CD4-positive, alpha-beta T cell treated with Interleukin-4 for 1 hour (primary cell): ENCODE measurements at regions not wholly inside any gene's neighbourhood (a gene's known extent, or its start where the extent isn't known, plus 50 kb on each side); places are given as distances from the start of the nearest gene placed in this dataset.
"Not testable (repeated sequence)": the region's sequence is repeated elsewhere in the genome, so short reads cannot be mapped to it uniquely, and the experiment has no call there.

Experiments
- DNase-seq, 2 donors: peaks; one replicate each; pipeline ENCODE4 v3.0.0-alpha.2; 2020 to 2022

GRCh38 chr3:181925841-181926240, 214.1 kb downstream of the SOX2 start:
- not testable (repeated sequence) for DNase-seq

- DNase-seq = no peak
These were observed 217.8 kb downstream of the SOX2 start for GRCh38 chr3:181929501-181929900.

GRCh38 chr3:181930105-181930504, 218.4 kb downstream of the SOX2 start:
- DNase-seq = no peak

- no peak for DNase-seq
These were observed 220.3 kb downstream of the SOX2 start for GRCh38 chr3:181932039-181932438.

- no peak for DNase-seq
These were observed 221.4 kb downstream of the SOX2 start for GRCh38 chr3:181933052-181933618.

GRCh38 chr3:181935915-181936314, 224.2 kb downstream of the SOX2 start:
- DNase-seq = no peak

GRCh38 chr3:181936774-181937173, 225.0 kb downstream of the SOX2 start:
- DNase-seq = no peak

GRCh38 chr3:181938580-181938979, 226.9 kb downstream of the SOX2 start:
- not testable (repeated sequence) for DNase-seq

- DNase-seq = no peak
These were observed 229.0 kb downstream of the SOX2 start for GRCh38 chr3:181940703-181941102.

GRCh38 chr3:181941250-181941649, 229.5 kb downstream of the SOX2 start:
- DNase-seq = no peak

- DNase-seq = no peak
These were observed 231.6 kb downstream of the SOX2 start for GRCh38 chr3:181943285-181943684.

GRCh38 chr3:181947606-181948005, 235.9 kb downstream of the SOX2 start:
- DNase-seq = no peak

GRCh38 chr3:181948286-181948685, 236.6 kb downstream of the SOX2 start:
- DNase-seq = no peak

- DNase-seq = no peak
These were observed 240.5 kb downstream of the SOX2 start for GRCh38 chr3:181952221-181952620.

- no peak for DNase-seq
These were observed 241.2 kb downstream of the SOX2 start for GRCh38 chr3:181952929-181953328.

- no peak for DNase-seq
These were observed 243.8 kb downstream of the SOX2 start for GRCh38 chr3:181955566-181955965.

GRCh38 chr3:181956122-181956521, 244.4 kb downstream of the SOX2 start:
- DNase-seq = no peak

- DNase-seq = no peak
These were observed 254.7 kb downstream of the SOX2 start for GRCh38 chr3:181966393-181966792.

GRCh38 chr3:181969925-181970324, 258.2 kb downstream of the SOX2 start:
- no peak for DNase-seq

- no peak for DNase-seq
These were observed 259.7 kb downstream of the SOX2 start for GRCh38 chr3:181971424-181971823.

GRCh38 chr3:181974198-181974597, 262.5 kb downstream of the SOX2 start:
- DNase-seq = no peak

GRCh38 chr3:181976526-181976925, 264.8 kb downstream of the SOX2 start:
- no peak for DNase-seq

GRCh38 chr3:181985386-181985785, 273.7 kb downstream of the SOX2 start:
- DNase-seq = no peak

GRCh38 chr3:181987736-181988135, 276.0 kb downstream of the SOX2 start:
- no peak for DNase-seq

- DNase-seq = no peak
These were observed 287.1 kb downstream of the SOX2 start for GRCh38 chr3:181998828-181999227.

GRCh38 chr3:181999314-181999713, 287.6 kb downstream of the SOX2 start:
- no peak for DNase-seq
